GM18873 (cell line): ENCODE measurements at regions not wholly inside any gene's neighbourhood (a gene's known extent, or its start where the extent isn't known, plus 50 kb on each side); places are given as distances from the start of the nearest gene placed in this dataset.

Experiments
- ATAC-seq: cut with Tn5 transposase; IDR thresholded peaks from one replicate; pipeline ENCODE4 v1.9.1; 2021; ENCODE audit warnings: mild to moderate bottlenecking, moderate library complexity, moderate number of reproducible peaks; ENCODE audit not compliant: unreplicated experiment, low FRiP score

GRCh38 chr1:38559446-38560165 is 300.0 kb downstream of the RRAGC start:
- ATAC-seq: no peak

- no peak for ATAC-seq
Measured at GRCh38 chr1:38558500-38559445, 300.8 kb downstream of the RRAGC start.

- no peak for ATAC-seq
Measured at GRCh38 chr1:38558055-38558454, 301.5 kb downstream of the RRAGC start.

- no peak for ATAC-seq
Measured at GRCh38 chr1:38555594-38555993, 304.0 kb downstream of the RRAGC start.

- no peak for ATAC-seq
Measured at GRCh38 chr1:38555130-38555529, 304.4 kb downstream of the RRAGC start.

GRCh38 chr1:38551318-38552307 is 308.0 kb downstream of the RRAGC start:
- ATAC-seq: no peak

GRCh38 chr1:38549191-38549590 is 310.4 kb downstream of the RRAGC start:
- no peak for ATAC-seq

GRCh38 chr1:38547321-38547720 is 312.3 kb downstream of the RRAGC start:
- no peak for ATAC-seq

GRCh38 chr1:38546636-38547035 is 312.9 kb downstream of the RRAGC start:
- no peak for ATAC-seq

GRCh38 chr1:38541223-38541622 is 318.3 kb downstream of the RRAGC start:
- no peak for ATAC-seq

- no peak for ATAC-seq
Measured at GRCh38 chr1:38539931-38540330, 319.6 kb downstream of the RRAGC start.

- ATAC-seq: no peak
Measured at GRCh38 chr1:38538834-38539233, 320.7 kb downstream of the RRAGC start.

GRCh38 chr1:38536089-38536488 is 323.5 kb downstream of the RRAGC start:
- no peak for ATAC-seq

- ATAC-seq: no peak
Measured at GRCh38 chr1:38534473-38534823, 325.1 kb downstream of the RRAGC start.

- ATAC-seq: no peak
Measured at GRCh38 chr1:38533772-38534472, 325.6 kb downstream of the RRAGC start.

GRCh38 chr1:38530957-38531356 is 328.6 kb downstream of the RRAGC start:
- ATAC-seq: no peak

GRCh38 chr1:38529946-38530345 is 329.6 kb downstream of the RRAGC start:
- ATAC-seq: no peak

- no peak for ATAC-seq
Measured at GRCh38 chr1:38529391-38529790, 330.2 kb downstream of the RRAGC start.

- no peak for ATAC-seq
Measured at GRCh38 chr1:38528623-38529022, 330.9 kb downstream of the RRAGC start.
